ENCODE measurements at regions not wholly inside any gene's neighbourhood (a gene's known extent, or its start where the extent isn't known, plus 50 kb on each side); places are given as distances from the start of the nearest gene placed in this dataset.

GRCh38 chr1:90783181-90783580, 66.1 kb upstream of the BARHL2 start:
- no peaks in the 10 kb centered on the region for H3K36me3 ChIP-seq (replicated peaks; ENCODE audit: insufficient read depth, low read length)
- no peak for DNase-seq
- H2AFZ ChIP-seq (ENCODE audit: low read length) = no peak overlapping the region
- no peak overlapping the region for H3K9ac ChIP-seq (ENCODE audit: low read length)
- no peaks in the 10 kb centered on the region for H3K9me2 ChIP-seq (replicated peaks; ENCODE audit: insufficient read depth, low read length)
- no peaks in the 10 kb centered on the region for H3K9me3 ChIP-seq (replicated peaks; ENCODE audit: insufficient read depth, low read length)
- no peak overlapping the region for H3K27ac ChIP-seq (ENCODE audit: low read length)
- H3F3A ChIP-seq (ENCODE audit: insufficient read depth, low read length) = no peaks in the 10 kb centered on the region
- H3K4me2 ChIP-seq (ENCODE audit: low read depth, low read length) = no peak overlapping the region
- no peak overlapping the region for H3K4me3 ChIP-seq (ENCODE audit: low read length)
- no peaks in the 10 kb centered on the region for H3K4me1 ChIP-seq (ENCODE audit: low read length)
- no peaks in the 10 kb centered on the region for H3K79me2 ChIP-seq (ENCODE audit: low read length)
- TF ChIP-seq EZH2phosphoT487 (IDR thresholded peaks at IDR 0.05; ENCODE audit: low read length) (no peak), EZH2 (optimal IDR thresholded peaks at IDR 0.05; ENCODE audit: low read depth, low read length) (no peak), CTCF (IDR thresholded peaks at IDR 0.05; ENCODE audit: low read length) (no peak)
- no peaks in the 10 kb centered on the region for H3K27me3 ChIP-seq (replicated peaks; ENCODE audit: insufficient read depth, low read length)
- no peaks in the 10 kb centered on the region for H4K20me1 ChIP-seq (ENCODE audit: insufficient read depth, low read length)

GRCh38 chr1:90782046-90782445, 64.9 kb upstream of the BARHL2 start:
- no peaks in the 10 kb centered on the region for H4K20me1 ChIP-seq (ENCODE audit: insufficient read depth, low read length)
- no peaks in the 10 kb centered on the region for H3K36me3 ChIP-seq (replicated peaks; ENCODE audit: insufficient read depth, low read length)
- H3K9me3 ChIP-seq (replicated peaks; ENCODE audit: insufficient read depth, low read length) = no peaks in the 10 kb centered on the region
- no peak overlapping the region for H3K27ac ChIP-seq (ENCODE audit: low read length)
- TF ChIP-seq CTCF (IDR thresholded peaks at IDR 0.05; ENCODE audit: low read length) (no peak), EZH2phosphoT487 (IDR thresholded peaks at IDR 0.05; ENCODE audit: low read length) (no peak), EZH2 (optimal IDR thresholded peaks at IDR 0.05; ENCODE audit: low read depth, low read length) (no peak)
- H3K9ac ChIP-seq (ENCODE audit: low read length) = no peak overlapping the region
- H3K4me3 ChIP-seq (ENCODE audit: low read length) = no peak overlapping the region
- H3K27me3 ChIP-seq (replicated peaks; ENCODE audit: insufficient read depth, low read length) = no peaks in the 10 kb centered on the region
- no peak overlapping the region for H2AFZ ChIP-seq (ENCODE audit: low read length)
- no peaks in the 10 kb centered on the region for H3K4me1 ChIP-seq (ENCODE audit: low read length)
- no peaks in the 10 kb centered on the region for H3K9me2 ChIP-seq (replicated peaks; ENCODE audit: insufficient read depth, low read length)
- H3K4me2 ChIP-seq (ENCODE audit: low read depth, low read length) = no peak overlapping the region
- H3F3A ChIP-seq (ENCODE audit: insufficient read depth, low read length) = no peaks in the 10 kb centered on the region
- DNase-seq = no peak
- H3K79me2 ChIP-seq (ENCODE audit: low read length) = no peaks in the 10 kb centered on the region

GRCh38 chr1:90781534-90781933, 64.4 kb upstream of the BARHL2 start:
- no peaks in the 10 kb centered on the region for H3K4me1 ChIP-seq (ENCODE audit: low read length)
- H3K4me3 ChIP-seq (ENCODE audit: low read length) = no peak overlapping the region
- TF ChIP-seq EZH2phosphoT487 (IDR thresholded peaks at IDR 0.05; ENCODE audit: low read length) (no peak), EZH2 (optimal IDR thresholded peaks at IDR 0.05; ENCODE audit: low read depth, low read length) (no peak), CTCF (IDR thresholded peaks at IDR 0.05; ENCODE audit: low read length) (no peak)
- H3K9me3 ChIP-seq (replicated peaks; ENCODE audit: insufficient read depth, low read length) = no peaks in the 10 kb centered on the region
- H3K36me3 ChIP-seq (replicated peaks; ENCODE audit: insufficient read depth, low read length) = no peaks in the 10 kb centered on the region
- H3F3A ChIP-seq (ENCODE audit: insufficient read depth, low read length) = no peaks in the 10 kb centered on the region
- H3K9ac ChIP-seq (ENCODE audit: low read length) = no peak overlapping the region
- H3K9me2 ChIP-seq (replicated peaks; ENCODE audit: insufficient read depth, low read length) = no peaks in the 10 kb centered on the region
- H3K79me2 ChIP-seq (ENCODE audit: low read length) = no peaks in the 10 kb centered on the region
- no peak overlapping the region for H2AFZ ChIP-seq (ENCODE audit: low read length)
- no peaks in the 10 kb centered on the region for H4K20me1 ChIP-seq (ENCODE audit: insufficient read depth, low read length)
- no peak for DNase-seq
- no peak overlapping the region for H3K4me2 ChIP-seq (ENCODE audit: low read depth, low read length)
- H3K27ac ChIP-seq (ENCODE audit: low read length) = no peak overlapping the region
- no peaks in the 10 kb centered on the region for H3K27me3 ChIP-seq (replicated peaks; ENCODE audit: insufficient read depth, low read length)
